Right lobe of liver (tissue), 6 donors: ENCODE measurements at regions not wholly inside any gene's neighbourhood (a gene's known extent, or its start where the extent isn't known, plus 50 kb on each side); places are given as distances from the start of the nearest gene placed in this dataset.
"Not testable (repeated sequence)": the region's sequence is repeated elsewhere in the genome, so short reads cannot be mapped to it uniquely, and the experiment has no call there.

Experiments used
- ATAC-seq, 4 donors: fragments of 200-7000 bp; cut with Tn5 transposase; one replicate each; pipeline ENCODE4 v1.9.1; 2020; ENCODE audit warnings: mild to moderate bottlenecking in 4 of 4, moderate library complexity in 4 of 4
- DNase-seq, 3 donors: peaks; one replicate each; pipeline ENCODE4 v3.0.0-alpha.2; 2020
- H3K27ac ChIP-seq, 3 donors: fragments of 200-600 bp; one replicate each; pipeline ENCODE4 v1.8.0; 2022
- H3K27me3 ChIP-seq, 2 donors: fragments of 200-600 bp; one replicate each; pipeline ENCODE4 v1.8.0; 2022
- H3K36me3 ChIP-seq, 4 donors: fragments of 200-600 bp; sonication (generic) in 1 of 4; one replicate each; pipeline versions ENCODE4 v1.5.1 to v1.8.0; 2017 to 2022; ENCODE audit warnings: control low read depth in 1 of 4
- H3K4me1 ChIP-seq, 4 donors: fragments of 200-600 bp; sonication (generic) in 1 of 4; one replicate each; pipeline versions ENCODE4 v1.5.1 to v1.8.0; 2017 to 2022; ENCODE audit warnings: control low read depth in 1 of 4
- H3K4me3 ChIP-seq, 3 donors: fragments of 200-600 bp; one replicate each; pipeline ENCODE4 v1.8.0; 2022
- H3K9me3 ChIP-seq, 4 donors: fragments of 200-600 bp; sonication (generic) in 1 of 4; one replicate each; pipeline versions ENCODE4 v1.5.1 to v1.8.0; 2017 to 2022; ENCODE audit warnings: control low read depth in 1 of 4
- CTCF ChIP-seq, 4 donors: fragments of 200-600 bp in 3 of 4; fragments of 450-650 bp in 1 of 4; IDR thresholded peaks; one replicate each; pipeline versions ENCODE4 v1.5.1 to v1.8.0; 2016 to 2022; ENCODE audit warnings: antibody characterized with exemption in 4 of 4, mild to moderate bottlenecking in 2 of 4
- POLR2A ChIP-seq: fragments of 450-650 bp; IDR thresholded peaks from one replicate; pipeline ENCODE4 v1.6.1; 2017; ENCODE audit warnings: antibody characterized with exemption, mild to moderate bottlenecking
- WGBS: methylation state at CpG from one replicate; pipeline ENCODE4 v1.1.6; 2018; ENCODE audit warnings: low coverage, low lambda C conversion rate; ENCODE audit not compliant: insufficient coverage; ENCODE audit errors: missing lambda C conversion rate; 5-methylcytosine and 5-hydroxymethylcytosine counted together
- intact Hi-C, 2 donors: fragments of 100-400 bp; cut with DNase I; formaldehyde crosslinking; loops; one replicate each; pipeline versions ENCODE4 v1.11.2 to v1.14.1; 2022
- donor health status: DM: no; HTN: yes; CAD: no.
- donor health status: DM: no; HTN: no; CAD: no.
- donor health status: DM: no; HTN: no; CAD: no.
- donor health status: DM: no; HTN: yes; CAD: no.
- donor health status: DM: no; HTN: yes; CAD: no.

DNA sequence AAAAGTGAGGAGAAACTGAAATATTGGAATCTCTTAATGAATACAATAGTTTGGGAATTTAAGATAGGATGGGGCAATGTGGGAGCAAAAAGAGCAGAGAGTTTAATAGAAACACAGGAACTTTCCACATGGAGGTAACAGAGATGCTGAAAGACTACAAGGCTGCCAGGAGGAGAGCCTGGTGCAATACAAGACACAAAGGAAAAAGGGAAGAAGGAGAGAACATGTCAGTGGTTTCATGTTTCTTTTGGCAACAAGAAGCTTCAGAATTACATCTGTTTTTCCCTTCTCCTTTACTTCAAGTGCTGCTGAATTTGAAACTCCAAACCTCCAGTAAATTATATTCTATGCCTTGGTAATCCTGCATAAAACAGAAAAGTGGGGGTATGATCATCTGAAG, 474.3 kb downstream of the FAT4 start:
- ATAC-seq (no peak), DNase-seq (no peak)
- intact Hi-C loops, result no loop called here
- no peaks in the 10 kb centered on the region for H3K36me3 ChIP-seq
- H3K4me1 ChIP-seq, result no peaks in the 10 kb centered on the region
- H3K27me3 ChIP-seq, result no peaks in the 10 kb centered on the region
- no peak overlapping the region for H3K4me3 ChIP-seq
- TF ChIP-seq CTCF (IDR thresholded peaks at IDR 0.05) (no peak), POLR2A (no peak)
- H3K9me3 ChIP-seq, result no peaks in the 10 kb centered on the region
- no peak overlapping the region for H3K27ac ChIP-seq

GRCh38 chr4:125791896-125792295, 477.1 kb downstream of the FAT4 start:
- H3K27me3 ChIP-seq, result no peaks in the 10 kb centered on the region
- 68% methylated on average over 2 of the region's 2 CpGs for WGBS
- ATAC-seq (no peak), DNase-seq (no peak)
- TF ChIP-seq CTCF (IDR thresholded peaks at IDR 0.05), result no peak
- no peak for TF ChIP-seq POLR2A
- intact Hi-C loops, result no loop called here
- no peaks in the 10 kb centered on the region for H3K4me1 ChIP-seq
- H3K9me3 ChIP-seq, result no peaks in the 10 kb centered on the region
- H3K27ac ChIP-seq, result no peak overlapping the region
- H3K36me3 ChIP-seq, result no peaks in the 10 kb centered on the region
- H3K4me3 ChIP-seq, result no peak overlapping the region

GRCh38 chr4:125794989-125795388, 480.2 kb downstream of the FAT4 start:
- ATAC-seq (no peak), DNase-seq (no peak)
- Histone ChIP-seq H3K4me1 (no peaks in the 10 kb centered on the region), H3K9me3 (no peaks in the 10 kb centered on the region), H3K27me3 (no peaks in the 10 kb centered on the region), H3K4me3 (no peak overlapping the region), H3K36me3 (no peaks in the 10 kb centered on the region), H3K27ac (no peak overlapping the region)
- 25% methylated on average over 1 of the region's 1 CpG for WGBS
- intact Hi-C loops, result no loop called here
- no peak for TF ChIP-seq POLR2A
- TF ChIP-seq CTCF (IDR thresholded peaks at IDR 0.05), result no peak

- Histone ChIP-seq H3K4me3 (no peak overlapping the region), H3K4me1 (no peaks in the 10 kb centered on the region), H3K27ac (no peak overlapping the region), H3K36me3 (no peaks in the 10 kb centered on the region), H3K27me3 (no peaks in the 10 kb centered on the region), H3K9me3 (no peaks in the 10 kb centered on the region)
- WGBS, result 68% methylated on average over 2 of the region's 2 CpGs
- ATAC-seq (no peak), DNase-seq (no peak)
- intact Hi-C loops, result no loop called here
- no peak for TF ChIP-seq CTCF (IDR thresholded peaks at IDR 0.05)
These were observed 481.4 kb downstream of the FAT4 start for GRCh38 chr4:125796138-125796537.

- not testable (repeated sequence) for H3K9me3 ChIP-seq
These were observed 482.9 kb downstream of the FAT4 start for GRCh38 chr4:125797621-125798020.

More at GRCh38 chr4:125797621-125798020, 482.9 kb downstream of the FAT4 start:
- H3K4me1 ChIP-seq, H3K27ac ChIP-seq, intact Hi-C loops, DNase-seq, H3K27me3 ChIP-seq, ATAC-seq, H3K36me3 ChIP-seq, H3K4me3 ChIP-seq: not testable (repeated sequence)
- WGBS, result 42% methylated on average over 4 of the region's 4 CpGs
